ENCODE measurements at regions not wholly inside any gene's neighbourhood (a gene's known extent, or its start where the extent isn't known, plus 50 kb on each side); places are given as distances from the start of the nearest gene placed in this dataset.
"Not testable (repeated sequence)": the region's sequence is repeated elsewhere in the genome, so short reads cannot be mapped to it uniquely, and the experiment has no call there.

- no peak for DNase-seq (ENCODE audit: low read depth in 2 of 3, low spot score in 2 of 3)
Observed at GRCh38 chr14:105897725-105898113, 371.3 kb downstream of the TMEM121 start.

- no peak for DNase-seq (ENCODE audit: low read depth in 2 of 3, low spot score in 2 of 3)
Observed at GRCh38 chr14:105898482-105899010, 372.2 kb downstream of the TMEM121 start.

DNA sequence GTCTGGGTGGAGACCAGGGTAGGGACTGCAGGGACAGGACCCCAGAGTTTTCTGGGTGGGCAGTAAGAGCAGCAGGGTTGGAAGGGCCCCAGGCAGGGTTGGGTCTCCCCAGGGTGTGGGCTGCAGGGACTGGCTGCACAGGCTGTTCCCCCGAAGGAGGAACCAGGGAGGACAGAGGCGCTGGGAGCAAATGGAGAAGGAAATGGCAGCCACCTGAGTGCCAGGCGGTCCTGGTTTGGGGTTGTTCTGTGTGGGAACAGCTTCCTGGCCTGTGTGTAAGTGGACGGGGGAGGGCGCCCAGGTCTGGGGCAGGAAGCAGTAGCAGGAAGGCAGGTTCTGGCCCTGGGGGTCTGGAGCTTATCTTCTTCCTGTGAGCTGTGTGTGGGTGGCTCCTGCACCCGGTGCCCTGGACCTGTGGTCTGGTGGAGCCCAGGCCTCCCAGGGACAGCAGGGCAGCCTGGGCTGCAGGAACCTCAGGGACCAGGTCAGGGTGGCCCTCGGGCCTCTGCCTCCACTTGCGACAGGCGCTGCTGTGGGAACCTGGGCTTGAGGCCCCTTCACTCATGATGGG, 372.8 kb downstream of the TMEM121 start:
- DNase-seq (ENCODE audit: low read depth in 2 of 3, low spot score in 2 of 3), result no peak

GRCh38 chr14:105899657-105900397, 373.4 kb downstream of the TMEM121 start:
- DNase-seq (ENCODE audit: low read depth in 2 of 3, low spot score in 2 of 3), result no peak

GRCh38 chr14:105900398-105901160, 374.2 kb downstream of the TMEM121 start:
- DNase-seq (ENCODE audit: low read depth in 2 of 3, low spot score in 2 of 3), result no peak

DNA sequence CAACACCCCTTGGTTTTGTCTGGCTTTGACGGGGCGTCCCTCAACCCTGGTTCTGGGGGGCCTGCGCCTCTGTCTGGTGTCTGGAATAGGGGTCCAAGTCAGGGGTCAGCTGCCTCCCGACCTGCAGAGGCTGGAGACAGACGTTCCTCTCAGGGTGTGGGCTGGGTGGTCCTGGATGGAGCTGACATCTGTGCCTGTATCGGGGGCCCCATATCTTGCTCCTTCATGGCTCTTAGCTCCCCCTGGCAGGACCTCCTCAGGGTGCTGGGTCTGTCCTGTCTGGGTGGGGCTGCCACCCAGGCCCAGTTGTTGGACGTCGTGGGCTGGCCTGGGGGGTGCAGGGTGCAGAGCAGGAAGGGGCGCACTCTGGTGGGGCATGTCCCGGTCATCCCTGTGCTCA, 374.8 kb downstream of the TMEM121 start:
- no peak for DNase-seq (ENCODE audit: low read depth in 2 of 3, low spot score in 2 of 3)

GRCh38 chr14:105902131-105902898, 375.9 kb downstream of the TMEM121 start:
- no peak for DNase-seq (ENCODE audit: low read depth in 2 of 3, low spot score in 2 of 3)

DNA sequence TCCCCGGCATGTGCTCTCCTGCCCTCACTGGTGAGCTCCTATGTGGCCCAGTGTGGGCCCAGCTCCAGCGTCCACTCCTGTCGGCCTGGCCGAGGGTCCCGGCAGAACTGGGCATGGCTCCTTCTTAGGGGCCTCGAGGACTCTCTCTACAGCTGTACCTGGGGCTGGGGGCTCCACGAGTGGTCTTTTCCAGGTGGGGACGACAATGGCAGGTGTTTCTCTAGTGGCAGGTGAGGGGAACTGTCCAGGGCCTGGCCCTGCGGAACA, 376.4 kb downstream of the TMEM121 start:
- not testable (repeated sequence) for DNase-seq (ENCODE audit: low read depth in 2 of 3, low spot score in 2 of 3)

DNA sequence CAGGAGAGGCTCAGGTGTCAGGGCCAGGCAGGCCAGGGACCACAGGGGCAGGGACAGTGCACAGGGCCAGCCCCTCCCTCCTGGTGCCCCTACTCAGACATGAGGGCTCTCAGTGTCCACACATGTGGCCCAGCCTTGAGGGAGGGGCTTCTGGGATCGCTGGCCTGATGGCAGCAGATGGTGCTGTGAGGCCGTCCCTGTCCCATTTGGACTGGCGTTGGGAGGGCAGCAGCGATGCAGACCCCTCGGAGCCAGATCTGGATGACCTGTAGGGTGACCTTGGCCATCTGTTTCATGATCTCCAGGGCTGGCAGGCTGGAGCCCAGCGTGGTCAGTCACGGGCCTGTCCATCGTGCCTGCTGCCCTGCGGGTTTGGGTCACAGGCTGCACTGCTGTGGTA, 377.6 kb downstream of the TMEM121 start:
- DNase-seq (ENCODE audit: low read depth in 2 of 3, low spot score in 2 of 3), result no peak

- DNase-seq (ENCODE audit: low read depth in 2 of 3, low spot score in 2 of 3), result no peak
Observed at GRCh38 chr14:105904379-105904778, 378.0 kb downstream of the TMEM121 start.

DNA sequence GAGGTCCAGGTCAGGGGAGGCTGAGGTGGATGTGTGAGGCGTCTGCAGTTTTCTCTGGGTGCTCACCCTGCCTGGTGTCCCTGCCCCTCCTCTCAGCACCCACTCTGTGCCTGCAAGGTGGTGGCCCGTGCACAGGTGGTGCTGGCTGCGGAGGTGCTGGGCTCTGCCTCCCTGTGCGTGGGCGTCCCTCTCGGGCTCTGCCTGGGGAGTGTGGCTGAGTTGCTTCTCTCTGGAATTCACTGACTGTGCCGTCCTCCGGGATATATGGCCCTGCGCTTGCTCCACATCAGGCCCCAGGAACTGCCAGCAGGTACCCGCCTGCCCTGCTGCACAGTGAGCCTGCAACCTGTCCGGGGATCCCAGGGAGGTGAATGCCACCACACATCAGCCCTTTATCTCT, 379.1 kb downstream of the TMEM121 start:
- DNase-seq (ENCODE audit: low read depth in 2 of 3, low spot score in 2 of 3), result no peak

GRCh38 chr14:105907276-105907675, 380.9 kb downstream of the TMEM121 start:
- DNase-seq (ENCODE audit: low read depth in 2 of 3, low spot score in 2 of 3), result no peak

DNA sequence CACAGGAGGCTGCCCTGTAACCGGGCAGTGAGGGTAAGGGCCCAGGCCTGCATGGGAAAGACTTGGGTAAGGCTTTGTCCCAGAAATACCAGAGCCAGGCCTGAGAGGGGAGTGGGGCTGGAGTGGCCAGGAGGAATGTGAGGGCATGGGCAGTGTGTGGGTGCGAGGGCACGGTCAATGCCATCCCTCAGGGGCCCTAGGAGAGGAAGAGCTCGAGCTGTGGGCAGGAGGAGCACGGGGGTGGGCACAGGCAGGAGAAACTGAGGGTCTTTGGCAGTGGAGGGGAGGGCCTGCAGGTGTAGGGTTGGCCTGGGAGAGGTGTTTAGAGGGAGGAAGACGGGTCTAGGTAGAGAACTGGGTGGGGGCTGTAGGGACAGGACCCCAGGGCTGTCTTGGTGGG, 381.6 kb downstream of the TMEM121 start:
- no peak for DNase-seq (ENCODE audit: low read depth in 2 of 3, low spot score in 2 of 3)

GRCh38 chr14:105908481-105908911, 382.1 kb downstream of the TMEM121 start:
- no peak for DNase-seq (ENCODE audit: low read depth in 2 of 3, low spot score in 2 of 3)

- no peak for DNase-seq (ENCODE audit: low read depth in 2 of 3, low spot score in 2 of 3)
Observed at GRCh38 chr14:105909046-105909827, 382.9 kb downstream of the TMEM121 start.

DNA sequence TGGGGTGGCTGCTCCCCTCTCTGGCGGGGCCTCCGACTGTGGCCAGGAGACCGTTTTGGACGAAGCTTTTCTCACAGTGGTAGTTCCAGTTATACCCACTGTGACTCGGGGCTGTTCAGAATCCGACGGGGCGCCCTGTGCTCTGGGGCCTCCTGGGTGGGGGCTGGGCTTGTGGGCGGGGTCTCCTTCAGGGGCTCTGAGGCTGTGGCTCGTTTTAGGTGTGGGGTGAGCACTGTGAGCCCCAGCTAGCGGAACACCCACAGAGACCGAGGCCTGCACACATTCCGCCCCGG, 383.4 kb downstream of the TMEM121 start:
- DNase-seq (ENCODE audit: low read depth in 2 of 3, low spot score in 2 of 3), result not testable (repeated sequence)

GRCh38 chr14:105910426-105910825, 384.0 kb downstream of the TMEM121 start:
- DNase-seq (ENCODE audit: low read depth in 2 of 3, low spot score in 2 of 3), result no peak

DNA sequence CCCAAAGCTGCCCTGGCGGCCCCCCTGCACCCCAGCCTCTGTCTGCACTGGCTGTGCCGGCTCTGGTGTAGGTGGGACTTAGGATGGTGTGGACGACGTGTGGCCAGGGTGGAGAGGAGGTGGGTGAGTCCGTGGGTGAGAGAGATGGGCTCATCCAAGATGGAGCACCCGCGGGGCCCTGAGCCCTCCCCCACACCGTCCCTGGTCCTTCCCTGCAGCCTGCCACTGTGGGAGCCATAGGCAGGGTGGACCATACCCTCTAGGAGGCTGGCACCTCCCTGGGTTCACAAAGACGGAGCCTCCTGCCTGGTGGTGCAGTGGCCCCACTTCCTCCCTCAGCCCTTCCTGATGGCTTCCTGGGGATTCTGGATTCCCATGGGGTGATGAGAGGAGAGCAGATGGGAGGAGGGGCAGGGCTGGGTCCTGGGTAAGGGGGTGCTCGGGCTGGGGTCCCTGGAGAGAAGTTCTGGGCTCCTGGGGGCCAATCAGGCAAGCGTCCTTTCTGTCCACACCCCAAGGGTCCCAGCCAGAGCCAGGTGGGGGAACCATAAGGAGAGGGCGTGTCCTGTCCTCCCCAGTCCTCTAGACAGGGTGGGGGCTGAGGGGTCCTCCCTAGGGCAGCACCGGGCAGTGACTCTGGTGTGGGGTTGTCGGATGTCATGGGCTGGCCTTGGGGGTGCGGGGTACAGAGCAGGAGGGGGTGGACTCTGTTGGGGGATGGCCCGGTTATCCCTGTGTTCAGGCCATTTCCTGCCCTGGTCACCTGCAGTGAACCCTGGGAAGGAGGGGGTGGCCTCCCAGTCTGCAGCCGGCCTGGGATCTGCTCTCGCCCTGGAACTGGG, 384.8 kb downstream of the TMEM121 start:
- no peak for DNase-seq (ENCODE audit: low read depth in 2 of 3, low spot score in 2 of 3)

- DNase-seq (ENCODE audit: low read depth in 2 of 3, low spot score in 2 of 3), result not testable (repeated sequence)
Observed at GRCh38 chr14:105911848-105912292, 385.5 kb downstream of the TMEM121 start.

DNA sequence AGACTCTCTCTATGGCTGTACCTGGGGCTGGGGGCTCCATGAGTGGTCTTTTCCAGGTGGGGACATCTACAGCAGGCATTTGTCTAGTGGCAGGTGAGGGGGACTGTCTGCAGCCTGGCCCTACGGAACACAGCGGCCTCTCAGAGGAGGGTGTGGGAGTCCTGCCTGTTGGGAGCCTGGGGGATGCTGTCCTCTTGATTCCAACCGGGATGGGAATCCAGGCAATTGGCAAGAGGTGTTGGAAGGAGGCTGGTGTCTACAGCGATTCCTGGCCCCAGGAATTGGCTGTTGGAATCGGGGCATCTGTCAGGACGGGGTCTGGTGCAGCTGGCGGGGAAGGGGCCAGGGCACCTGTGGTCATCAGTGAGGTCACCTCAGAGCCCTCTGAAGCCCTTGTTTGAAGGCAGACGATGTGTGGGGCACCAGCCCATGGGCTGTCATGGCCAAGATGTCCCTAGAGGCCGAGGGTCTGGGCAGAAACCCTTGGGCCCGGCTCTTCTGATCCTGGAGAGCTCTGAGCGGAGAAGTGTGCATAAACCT, 386.3 kb downstream of the TMEM121 start:
- no peak for DNase-seq (ENCODE audit: low read depth in 2 of 3, low spot score in 2 of 3)

Data from activated CD8-positive, alpha-beta memory T cell treated with anti-CD3 and anti-CD28 coated beads for 48 hours (primary cell).